Kidney (tissue), 13 donors: ENCODE measurements at regions not wholly inside any gene's neighbourhood (a gene's known extent, or its start where the extent isn't known, plus 50 kb on each side); places are given as distances from the start of the nearest gene placed in this dataset.

Experiments used
- DNase-seq, 5 donors: peaks; one replicate each; pipeline ENCODE4 v3.0.0-alpha.2; 2013 to 2020
- FAIRE-seq: peaks from 2 replicates; lab custom pipeline; 2012; peaks lifted over from hg19 to GRCh38; lab: Jason Lieb, UNC
- H3K27ac ChIP-seq, 2 donors: one replicate each; pipeline ENCODE4 v1.7.0; 2013; ENCODE audit warnings: low read depth in 2 of 2, low read length in 2 of 2, inconsistent platforms in 1 of 2
- H3K27me3 ChIP-seq: one replicate; pipeline ENCODE4 v1.7.1; 2013; ENCODE audit warnings: low read length, inconsistent platforms; ENCODE audit not compliant: control insufficient read depth, insufficient read depth
- H3K36me3 ChIP-seq, 3 donors: one replicate each; pipeline versions ENCODE4 v1.7.0 to v1.7.1; 2013; ENCODE audit warnings: low read length in 3 of 3, control low read depth in 1 of 3, inconsistent platforms in 1 of 3; ENCODE audit not compliant: insufficient read depth in 3 of 3, control insufficient read depth in 2 of 3
- H3K4me1 ChIP-seq, 3 donors: one replicate each; pipeline versions ENCODE4 v1.7.0 to v1.7.1; 2013; ENCODE audit warnings: low read length in 3 of 3, inconsistent platforms in 1 of 3, low read depth in 1 of 3; ENCODE audit not compliant: control insufficient read depth in 2 of 3, insufficient read depth in 2 of 3
- H3K4me3 ChIP-seq, 3 donors: one replicate each; pipeline versions ENCODE4 v1.7.0 to v1.8.1; 2013; ENCODE audit warnings: low read length in 3 of 3, control low read depth in 1 of 3, inconsistent platforms in 1 of 3
- H3K9ac ChIP-seq, 3 donors: one replicate each; pipeline versions ENCODE4 v1.7.0 to v1.7.1; 2013; ENCODE audit warnings: low read length in 3 of 3, control low read depth in 1 of 3, inconsistent platforms in 1 of 3
- H3K9me3 ChIP-seq, 3 donors: one replicate each; pipeline versions ENCODE4 v1.7.0 to v1.7.1; 2013; ENCODE audit warnings: low read length in 3 of 3, control low read depth in 1 of 3, inconsistent platforms in 1 of 3; ENCODE audit not compliant: control insufficient read depth in 2 of 3, insufficient read depth in 1 of 3
- CTCF ChIP-seq: IDR thresholded peaks from 3 replicates; pipeline ENCODE4 v1.5.1; 2012; ENCODE audit warnings: mild to moderate bottlenecking, moderate library complexity, borderline replicate concordance; ENCODE audit not compliant: insufficient read depth; ENCODE audit errors: extremely low read depth
- intact Hi-C: fragments of 100-400 bp; cut with DNase I; formaldehyde crosslinking; loops from one replicate; pipeline ENCODE4 v1.11.1; 2022
- donor health status: control.
- donor health status: control.
- donor health status: control.
- donor health status: control.
- donor health status: control.
- donor health status: DM: yes; HTN: yes; CAD: no.
- donor health status: Normal renal cell carcinoma (clear cell type).

GRCh38 chr12:28683366-28683765 is 465.7 kb upstream of the FAR2 start:
- H3K27me3 ChIP-seq, result no peaks in the 10 kb centered on the region
- TF ChIP-seq CTCF, result no peak
- intact Hi-C loops, result no loop called here
- H3K9me3 ChIP-seq, result no peaks in the 10 kb centered on the region
- H3K36me3 ChIP-seq, result no peaks in the 10 kb centered on the region
- no peak overlapping the region for H3K9ac ChIP-seq
- H3K27ac ChIP-seq, result no peak overlapping the region
- FAIRE-seq (no peak), DNase-seq (no peak)
- no peaks in the 10 kb centered on the region for H3K4me1 ChIP-seq
- no peak overlapping the region for H3K4me3 ChIP-seq

DNA sequence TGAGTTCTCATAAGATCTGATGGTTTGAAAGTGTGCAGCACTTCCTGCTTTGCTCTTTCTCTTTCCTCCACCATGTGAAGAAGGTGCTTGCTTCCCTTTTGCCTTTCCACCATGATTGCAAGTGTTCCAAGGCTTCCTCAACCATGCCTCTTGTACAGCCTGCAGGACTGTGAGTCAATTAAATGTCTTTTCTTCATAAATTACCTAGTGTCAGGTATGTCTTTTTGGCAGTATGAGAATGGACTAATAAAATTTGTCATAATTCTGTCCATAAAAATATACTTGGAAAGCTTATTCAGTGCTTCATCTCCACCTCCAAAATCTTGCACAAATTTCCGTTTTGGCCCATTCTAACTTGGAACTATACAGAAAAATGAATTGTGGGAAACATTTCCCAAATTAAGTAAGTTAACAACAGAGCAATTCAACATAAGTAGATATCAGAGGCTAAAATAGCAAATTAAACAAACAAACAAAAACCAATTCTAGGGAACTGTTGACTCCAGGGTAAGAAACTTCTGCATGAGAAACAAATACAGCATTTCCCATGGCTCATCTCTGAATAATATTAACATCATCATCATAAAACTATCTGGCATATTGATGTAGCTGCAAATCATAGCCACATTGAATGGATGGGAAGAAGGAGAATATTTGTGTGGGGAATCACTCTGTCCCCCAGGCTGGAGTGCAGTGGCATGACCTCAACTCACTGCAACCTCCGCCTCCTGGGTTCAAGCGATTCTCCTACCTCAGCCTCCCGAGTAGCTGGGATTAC is 459.5 kb upstream of the FAR2 start:
- Histone ChIP-seq H3K36me3 (no peaks in the 10 kb centered on the region), H3K9ac (no peak overlapping the region), H3K4me1 (no peaks in the 10 kb centered on the region), H3K9me3 (no peaks in the 10 kb centered on the region), H3K27ac (no peak overlapping the region), H3K4me3 (no peak overlapping the region), H3K27me3 (no peaks in the 10 kb centered on the region)
- FAIRE-seq, result no peak
- no peak for TF ChIP-seq CTCF
- no peak for DNase-seq
- intact Hi-C loops, result no loop called here

DNA sequence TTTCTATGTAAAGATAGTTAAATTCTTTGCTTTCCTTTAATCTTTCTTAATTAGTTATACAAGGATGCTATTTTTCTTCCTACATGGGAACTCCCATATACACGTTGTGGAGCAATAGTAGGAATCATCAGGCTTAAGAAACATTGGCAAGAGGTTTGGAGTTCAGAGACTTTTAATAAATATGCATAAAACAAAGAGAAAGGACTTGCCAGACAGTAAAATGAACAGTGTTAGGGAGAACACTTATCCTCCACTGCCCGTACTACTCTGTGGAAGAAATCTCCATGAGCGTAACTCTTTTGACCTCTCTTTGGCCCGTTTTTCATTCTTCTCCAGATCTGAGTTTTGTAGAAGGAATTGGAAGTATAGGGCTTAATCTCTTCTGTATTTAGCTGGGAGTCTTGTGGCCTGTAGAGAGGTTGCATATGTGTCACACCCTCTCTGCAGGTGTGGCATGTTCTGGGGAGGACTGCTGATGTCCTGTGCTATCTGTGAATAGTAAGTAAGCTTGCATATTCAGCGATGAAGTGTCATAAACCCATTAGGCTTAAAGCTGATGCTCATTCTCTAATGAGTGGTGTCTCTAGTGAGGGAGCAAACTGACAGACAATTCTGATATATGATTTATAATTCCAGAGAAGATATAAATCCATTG is 455.4 kb upstream of the FAR2 start:
- FAIRE-seq (no peak), DNase-seq (no peak)
- intact Hi-C loops, result no loop called here
- Histone ChIP-seq H3K36me3 (no peaks in the 10 kb centered on the region), H3K4me1 (no peaks in the 10 kb centered on the region), H3K27ac (no peak overlapping the region), H3K9me3 (no peaks in the 10 kb centered on the region), H3K9ac (no peak overlapping the region), H3K27me3 (no peaks in the 10 kb centered on the region), H3K4me3 (no peak overlapping the region)
- TF ChIP-seq CTCF, result no peak
